IMR-90 (cell line): ENCODE measurements at regions not wholly inside any gene's neighbourhood (a gene's known extent, or its start where the extent isn't known, plus 50 kb on each side); places are given as distances from the start of the nearest gene placed in this dataset.

Source experiments
- ATAC-seq: fragments of 200-7000 bp; cut with Tn5 transposase; 2 replicates; pipeline ENCODE4 v1.9.1; 2020; ENCODE audit warnings: low read depth, mild to moderate bottlenecking, moderate library complexity
- BruUV-seq: library from RNA; stranded (reverse); fragments of 400-500 nt; replicated peaks from 2 replicates; lab custom pipeline; 2021; lab: Mats Ljungman, UMichigan
- CTCF ChIA-PET: fragments of 300-600 bp; formaldehyde crosslinking; extraction: SDS; loops from one replicate; lab custom pipeline; 2021; ENCODE audit warnings: antibody characterized with exemption; lab: Yijun Ruan, JAX
- POLR2A ChIA-PET: fragments of 300-600 bp; sonication (Branson Sonifier 250); formaldehyde crosslinking; loops from one replicate; lab custom pipeline; 2022; ENCODE audit warnings: antibody characterized with exemption; ENCODE audit not compliant: unreplicated experiment; lab: Charles Lee
- DNase-seq: peaks from one replicate; pipeline ENCODE4 v3.0.0; 2013
- H2AFZ ChIP-seq: replicated peaks from 2 replicates; pipeline ENCODE3; 2013; ENCODE audit warnings: low read length, mild to moderate bottlenecking; ENCODE audit not compliant: poor library complexity
- H2AK5ac ChIP-seq: 2 replicates; pipeline ENCODE4 v1.6.1; 2013; ENCODE audit warnings: low read depth, low read length, inconsistent platforms
- H2AK9ac ChIP-seq: replicated peaks from 2 replicates; pipeline ENCODE3; 2013; ENCODE audit warnings: mild to moderate bottlenecking, low read depth, low read length, moderate library complexity; ENCODE audit not compliant: poor library complexity
- H2BK120ac ChIP-seq: 2 replicates; pipeline ENCODE4 v1.6.1; 2013; ENCODE audit warnings: low read depth, low read length, inconsistent platforms
- H2BK15ac ChIP-seq: 3 replicates; pipeline ENCODE4 v1.6.1; 2013; ENCODE audit warnings: low read depth, low read length, inconsistent platforms
- H2BK20ac ChIP-seq: 2 replicates; pipeline ENCODE4 v1.6.1; 2013; ENCODE audit warnings: low read depth, mild to moderate bottlenecking, inconsistent platforms, low read length, moderate library complexity
- H2BK5ac ChIP-seq: 2 replicates; pipeline ENCODE4 v1.6.1; 2013; ENCODE audit warnings: mild to moderate bottlenecking, low read depth, low read length, inconsistent platforms; ENCODE audit not compliant: poor library complexity, severe bottlenecking
- H3K14ac ChIP-seq: replicated peaks from 2 replicates; pipeline ENCODE4 v1.6.1; 2013; ENCODE audit warnings: low read depth, low read length, inconsistent platforms
- H3K18ac ChIP-seq: 2 replicates; pipeline ENCODE4 v1.6.1; 2013; ENCODE audit warnings: low read depth, low read length, control low read depth
- H3K23ac ChIP-seq: 2 replicates; pipeline ENCODE4 v1.6.1; 2013; ENCODE audit warnings: low read depth, low read length, inconsistent platforms
- H3K27ac ChIP-seq: 2 replicates; pipeline ENCODE4 v1.5.1; 2013; ENCODE audit warnings: mild to moderate bottlenecking, control low read depth, low read length; ENCODE audit not compliant: insufficient read depth
- H3K27me3 ChIP-seq: 2 replicates; pipeline ENCODE4 v1.6.1; 2013; ENCODE audit warnings: low read length; ENCODE audit not compliant: control insufficient read depth, insufficient read depth
- H3K36me3 ChIP-seq: 2 replicates; pipeline ENCODE4 v1.6.1; 2013; ENCODE audit warnings: low read length, mixed read lengths; ENCODE audit not compliant: control insufficient read depth, insufficient read depth
- H3K4ac ChIP-seq: 2 replicates; pipeline ENCODE4 v1.6.1; 2013; ENCODE audit warnings: low read depth, low read length, inconsistent platforms
- H3K4me1 ChIP-seq: 2 replicates; pipeline ENCODE4 v1.6.1; 2013; ENCODE audit warnings: low read length, mixed read lengths; ENCODE audit not compliant: control insufficient read depth, insufficient read depth
- H3K4me2 ChIP-seq: 2 replicates; pipeline ENCODE4 v1.6.1; 2013; ENCODE audit warnings: low read depth, mild to moderate bottlenecking, control low read depth, low read length, moderate library complexity
- H3K4me3 ChIP-seq: 2 replicates; pipeline ENCODE4 v1.5.1; 2013; ENCODE audit warnings: low read depth, mild to moderate bottlenecking, control low read depth, low read length, moderate library complexity; ENCODE audit not compliant: insufficient read depth
- H3K56ac ChIP-seq: 2 replicates; pipeline ENCODE4 v1.6.1; 2013; ENCODE audit warnings: low read length, inconsistent platforms; ENCODE audit not compliant: insufficient read depth; ENCODE audit errors: extremely low read depth
- H3K79me1 ChIP-seq, 2 experiments: 2 replicates each; pipeline ENCODE4 v1.6.1; 2013; ENCODE audit warnings: low read length in 2 of 2, inconsistent platforms in 1 of 2, low read depth in 1 of 2
- H3K9ac ChIP-seq: 2 replicates; pipeline ENCODE4 v1.6.1; 2013; ENCODE audit warnings: low read depth, low read length, control low read depth
- H3K9me1 ChIP-seq: 2 replicates; pipeline ENCODE4 v1.6.1; 2013; ENCODE audit warnings: low read length, inconsistent platforms; ENCODE audit not compliant: insufficient read depth
- H3K9me3 ChIP-seq: 2 replicates; pipeline ENCODE4 v1.6.1; 2013; ENCODE audit warnings: low read length; ENCODE audit not compliant: control insufficient read depth, insufficient read depth
- H4K20me1 ChIP-seq: 2 replicates; pipeline ENCODE4 v1.6.1; 2013; ENCODE audit warnings: low read length, inconsistent platforms; ENCODE audit not compliant: insufficient read depth
- H4K5ac ChIP-seq: 2 replicates; pipeline ENCODE4 v1.6.1; 2013; ENCODE audit warnings: mild to moderate bottlenecking, low read depth, low read length, control low read depth
- H4K8ac ChIP-seq, 2 experiments: 2 replicates each; pipeline ENCODE4 v1.6.1; 2013; ENCODE audit warnings: low read depth in 2 of 2, low read length in 2 of 2, control low read depth in 1 of 2, inconsistent platforms in 1 of 2
- H4K91ac ChIP-seq: 2 replicates; pipeline ENCODE4 v1.6.1; 2013; ENCODE audit warnings: low read depth, low read length, inconsistent platforms; ENCODE audit not compliant: insufficient read depth
- BHLHE40 ChIP-seq: fragments of 150-350 bp; IDR thresholded peaks from 2 replicates; pipeline ENCODE4 v1.6.1; 2016; ENCODE audit warnings: mild to moderate bottlenecking, low read depth, low read length
- CEBPB ChIP-seq: IDR thresholded peaks from 2 replicates; pipeline ENCODE4 v1.6.1; 2012; ENCODE audit warnings: low read depth, low read length, improper control_type of control experiment
- CHD1 ChIP-seq: IDR thresholded peaks from 2 replicates; pipeline ENCODE4 v1.6.1; 2012; ENCODE audit warnings: low read depth, low read length, improper control_type of control experiment
- NFE2L2 ChIP-seq: fragments of 150-350 bp; IDR thresholded peaks from 2 replicates; pipeline ENCODE4 v1.6.1; 2016; ENCODE audit warnings: low read depth, mild to moderate bottlenecking, low read length
- RAD21 ChIP-seq: IDR thresholded peaks from 2 replicates; pipeline ENCODE4 v1.6.1; 2012; ENCODE audit warnings: low read length, improper control_type of control experiment
- RCOR1 ChIP-seq: IDR thresholded peaks from 2 replicates; pipeline ENCODE4 v1.6.1; 2012; ENCODE audit warnings: mild to moderate bottlenecking, low read length, improper control_type of control experiment; ENCODE audit not compliant: insufficient replicate concordance
- RFX5 ChIP-seq: IDR thresholded peaks from 2 replicates; pipeline ENCODE4 v1.8.0; 2012; ENCODE audit warnings: low read depth, mild to moderate bottlenecking, low read length, moderate library complexity
- SMC3 ChIP-seq: fragments of 150-350 bp; IDR thresholded peaks from 2 replicates; pipeline ENCODE4 v1.6.1; 2016; ENCODE audit warnings: low read depth, mild to moderate bottlenecking, antibody characterized with exemption, low read length, moderate library complexity
- WGBS, 2 experiments: methylation state at CpG; one replicate each; pipeline versions ENCODE4 v1.1.5 to v1.1.7; 2013; ENCODE audit warnings: missing lambda C conversion rate in 2 of 2; ENCODE audit not compliant: insufficient read length in 1 of 2; ENCODE audit errors: extremely low coverage in 2 of 2; 5-methylcytosine and 5-hydroxymethylcytosine counted together
- dilution Hi-C: fragments of 300-500 bp; cut with HindIII; formaldehyde crosslinking; loops from one replicate; pipeline ENCODE4 v1.14.3; 2018; ENCODE audit warnings: low sequenced_read_pairs; ENCODE audit not compliant: unreplicated experiment
- in situ Hi-C: fragments of 300-500 bp; cut with MboI; formaldehyde crosslinking; loops from 3 replicates; pipeline ENCODE4 v1.14.3; 2019; ENCODE audit warnings: low sequenced_read_pairs, inconsistent platforms, mixed read lengths
- intact Hi-C: fragments of 100-400 bp; cut with micrococcal nuclease; formaldehyde crosslinking; loops from 2 replicates; pipeline ENCODE4 v1.10.0; 2022
- TF ChIP-seq, protein P1 (sequence below): fragments of 150-350 bp; IDR thresholded peaks from 2 replicates; pipeline ENCODE4 v1.6.1; 2016; ENCODE audit warnings: low read depth, mild to moderate bottlenecking, low read length, moderate library complexity, borderline replicate concordance
- TF ChIP-seq, protein P2 (sequence below): conservative IDR thresholded peaks from 2 replicates; pipeline ENCODE4 v1.5.1; 2012; ENCODE audit warnings: mild to moderate bottlenecking, low read depth, low read length, improper control_type of control experiment
- TF ChIP-seq, protein P3 (sequence below): fragments of 150-350 bp; IDR thresholded peaks from 2 replicates; pipeline ENCODE4 v1.6.1; 2017; ENCODE audit warnings: mild to moderate bottlenecking, antibody characterized with exemption, low read length, low read depth

DNA sequence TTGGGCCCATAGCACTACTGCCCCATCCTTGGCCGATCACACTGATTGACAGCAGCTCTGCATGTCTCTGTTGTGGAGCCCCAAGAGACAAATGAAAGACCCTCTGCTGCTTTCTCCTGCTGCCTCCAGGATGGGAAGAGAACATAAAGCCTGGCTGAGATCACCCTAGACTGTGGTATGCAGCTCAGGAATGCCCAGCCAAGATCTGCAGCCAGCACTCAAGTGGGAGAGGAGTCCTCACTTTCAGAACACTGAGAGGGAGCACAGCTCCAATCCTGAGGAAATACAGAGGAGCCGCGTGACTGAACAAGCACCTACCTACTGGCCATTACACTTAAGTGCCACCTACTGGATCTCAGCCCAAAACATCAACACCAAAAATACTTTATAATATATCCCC lies 203.0 kb downstream of the POSTN start:
- Histone ChIP-seq H3K4ac (no peak overlapping the region), H3K56ac (no peak overlapping the region), H3K4me3 (no peak overlapping the region), H2AFZ (no peak overlapping the region), H3K9ac (no peak overlapping the region), H2BK5ac (no peak overlapping the region), H2AK5ac (no peak overlapping the region), H2BK120ac (no peak overlapping the region), H2BK20ac (no peak overlapping the region), H3K4me1 (no peaks in the 10 kb centered on the region), H2AK9ac (no peak overlapping the region), H3K27ac (no peak overlapping the region), H3K27me3 (no peaks in the 10 kb centered on the region), H3K9me3 (peaks cover 3% of the 10 kb centered on the region), H3K36me3 (no peaks in the 10 kb centered on the region), H3K79me1 (no peaks in the 10 kb centered on the region), H4K8ac (no peak overlapping the region), H3K23ac (no peak overlapping the region), H4K20me1 (no peaks in the 10 kb centered on the region), H3K14ac (no peak overlapping the region), H4K5ac (no peak overlapping the region), H2BK15ac (no peak overlapping the region), H3K18ac (no peak overlapping the region), H3K9me1 (no peaks in the 10 kb centered on the region), H3K4me2 (no peak overlapping the region), H4K91ac (no peak overlapping the region)
- intact Hi-C loops = no loop called here
- TF ChIP-seq BHLHE40 (no peak), NFE2L2 (no peak), RFX5 (no peak), RCOR1 (no peak), CHD1 (no peak), SMC3 (no peak), CEBPB (no peak), RAD21 (no peak)
- TF ChIP-seq, protein P1, sequence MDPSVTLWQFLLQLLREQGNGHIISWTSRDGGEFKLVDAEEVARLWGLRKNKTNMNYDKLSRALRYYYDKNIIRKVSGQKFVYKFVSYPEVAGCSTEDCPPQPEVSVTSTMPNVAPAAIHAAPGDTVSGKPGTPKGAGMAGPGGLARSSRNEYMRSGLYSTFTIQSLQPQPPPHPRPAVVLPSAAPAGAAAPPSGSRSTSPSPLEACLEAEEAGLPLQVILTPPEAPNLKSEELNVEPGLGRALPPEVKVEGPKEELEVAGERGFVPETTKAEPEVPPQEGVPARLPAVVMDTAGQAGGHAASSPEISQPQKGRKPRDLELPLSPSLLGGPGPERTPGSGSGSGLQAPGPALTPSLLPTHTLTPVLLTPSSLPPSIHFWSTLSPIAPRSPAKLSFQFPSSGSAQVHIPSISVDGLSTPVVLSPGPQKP = no peak
- TF ChIP-seq, protein P2, sequence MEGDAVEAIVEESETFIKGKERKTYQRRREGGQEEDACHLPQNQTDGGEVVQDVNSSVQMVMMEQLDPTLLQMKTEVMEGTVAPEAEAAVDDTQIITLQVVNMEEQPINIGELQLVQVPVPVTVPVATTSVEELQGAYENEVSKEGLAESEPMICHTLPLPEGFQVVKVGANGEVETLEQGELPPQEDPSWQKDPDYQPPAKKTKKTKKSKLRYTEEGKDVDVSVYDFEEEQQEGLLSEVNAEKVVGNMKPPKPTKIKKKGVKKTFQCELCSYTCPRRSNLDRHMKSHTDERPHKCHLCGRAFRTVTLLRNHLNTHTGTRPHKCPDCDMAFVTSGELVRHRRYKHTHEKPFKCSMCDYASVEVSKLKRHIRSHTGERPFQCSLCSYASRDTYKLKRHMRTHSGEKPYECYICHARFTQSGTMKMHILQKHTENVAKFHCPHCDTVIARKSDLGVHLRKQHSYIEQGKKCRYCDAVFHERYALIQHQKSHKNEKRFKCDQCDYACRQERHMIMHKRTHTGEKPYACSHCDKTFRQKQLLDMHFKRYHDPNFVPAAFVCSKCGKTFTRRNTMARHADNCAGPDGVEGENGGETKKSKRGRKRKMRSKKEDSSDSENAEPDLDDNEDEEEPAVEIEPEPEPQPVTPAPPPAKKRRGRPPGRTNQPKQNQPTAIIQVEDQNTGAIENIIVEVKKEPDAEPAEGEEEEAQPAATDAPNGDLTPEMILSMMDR = no peak
- TF ChIP-seq, protein P3, sequence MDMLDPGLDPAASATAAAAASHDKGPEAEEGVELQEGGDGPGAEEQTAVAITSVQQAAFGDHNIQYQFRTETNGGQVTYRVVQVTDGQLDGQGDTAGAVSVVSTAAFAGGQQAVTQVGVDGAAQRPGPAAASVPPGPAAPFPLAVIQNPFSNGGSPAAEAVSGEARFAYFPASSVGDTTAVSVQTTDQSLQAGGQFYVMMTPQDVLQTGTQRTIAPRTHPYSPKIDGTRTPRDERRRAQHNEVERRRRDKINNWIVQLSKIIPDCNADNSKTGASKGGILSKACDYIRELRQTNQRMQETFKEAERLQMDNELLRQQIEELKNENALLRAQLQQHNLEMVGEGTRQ = no peak
- peak; percentile 49; the same call in 1 of the 2 replicates for ATAC-seq
- ChIA-PET POLR2A (no interaction called here), CTCF (no interaction called here)
- no TSS peak for BruUV-seq
- 100% methylated on average over 1 of the region's 3 CpGs; no CpG with 5 or more reads in 1 of the 2 experiments for WGBS, 2 experiments
- peak; percentile 8 for DNase-seq
- dilution Hi-C loops = no loop called here
- in situ Hi-C loops = loop anchor here (10.0 kb wide), 1 partner anchor 61 kb away; no protein-coding TSS in a partner anchor
